ENCODE measurements at regions not wholly inside any gene's neighbourhood (a gene's known extent, or its start where the extent isn't known, plus 50 kb on each side); places are given as distances from the start of the nearest gene placed in this dataset.

DNA sequence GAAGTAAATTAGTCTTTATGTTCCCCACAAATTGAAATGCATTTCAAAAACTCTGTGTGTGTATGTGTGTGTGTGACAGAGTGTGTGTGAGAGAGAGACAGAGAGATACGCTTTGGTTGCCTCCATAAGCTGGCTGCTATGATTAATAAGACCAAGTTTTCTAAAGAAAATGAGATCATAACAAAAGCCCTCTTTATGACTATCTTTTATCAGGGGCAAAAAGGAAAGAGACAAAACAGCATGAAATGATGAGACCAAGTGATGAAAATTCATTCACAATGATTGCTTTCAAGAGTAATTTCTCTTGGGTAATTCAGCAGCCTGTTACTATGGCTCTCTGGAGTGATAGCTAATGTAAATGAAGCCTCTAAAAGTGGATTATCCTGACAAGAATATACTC, 277.6 kb upstream of the PLEKHG7 start:
- H3K4me2 ChIP-seq (ENCODE audit: insufficient read depth, low read length) = no peak overlapping the region
- no peaks in the 10 kb centered on the region for H4K20me1 ChIP-seq (ENCODE audit: insufficient read depth, low read length)
- H3K27me3 ChIP-seq (ENCODE audit: insufficient read depth, low read length) = no peaks in the 10 kb centered on the region
- no peak for TF ChIP-seq CTCF (IDR thresholded peaks at IDR 0.05; ENCODE audit: extremely low read depth, low read depth, low read length)
- no peak overlapping the region for H2AFZ ChIP-seq (ENCODE audit: low read length)
- no peak overlapping the region for H3K27ac ChIP-seq (ENCODE audit: low read depth, low read length)
- DNase-seq (ENCODE audit: insufficient read length, low spot score, missing footprints) = no peak
- H3K79me2 ChIP-seq (ENCODE audit: insufficient read depth, low read length) = no peaks in the 10 kb centered on the region
- H3K4me1 ChIP-seq (ENCODE audit: insufficient read depth, low read length) = peaks cover 5% of the 10 kb centered on the region
- no peak overlapping the region for H3K4me3 ChIP-seq (ENCODE audit: insufficient read depth, low read length)
- H3K36me3 ChIP-seq (ENCODE audit: insufficient read depth, low read length) = no peaks in the 10 kb centered on the region
- no peaks in the 10 kb centered on the region for H3K9me3 ChIP-seq (ENCODE audit: low read depth, low read length)

- Histone ChIP-seq H3K27me3 (ENCODE audit: insufficient read depth, low read length) (no peaks in the 10 kb centered on the region), H4K20me1 (ENCODE audit: insufficient read depth, low read length) (no peaks in the 10 kb centered on the region), H3K4me1 (ENCODE audit: insufficient read depth, low read length) (peaks cover 5% of the 10 kb centered on the region), H3K79me2 (ENCODE audit: insufficient read depth, low read length) (no peaks in the 10 kb centered on the region), H3K27ac (ENCODE audit: low read depth, low read length) (no peak overlapping the region), H3K36me3 (ENCODE audit: insufficient read depth, low read length) (no peaks in the 10 kb centered on the region), H3K9me3 (ENCODE audit: low read depth, low read length) (no peaks in the 10 kb centered on the region), H3K4me2 (ENCODE audit: insufficient read depth, low read length) (no peak overlapping the region), H2AFZ (ENCODE audit: low read length) (peak overlapping the region; percentile 39), H3K4me3 (ENCODE audit: insufficient read depth, low read length) (no peak overlapping the region)
- DNase-seq (ENCODE audit: insufficient read length, low spot score, missing footprints) = peak; percentile 80
- TF ChIP-seq CTCF (IDR thresholded peaks at IDR 0.05; ENCODE audit: extremely low read depth, low read depth, low read length) = no peak
These were observed 278.5 kb upstream of the PLEKHG7 start for GRCh38 chr12:92424338-92424737.

DNA sequence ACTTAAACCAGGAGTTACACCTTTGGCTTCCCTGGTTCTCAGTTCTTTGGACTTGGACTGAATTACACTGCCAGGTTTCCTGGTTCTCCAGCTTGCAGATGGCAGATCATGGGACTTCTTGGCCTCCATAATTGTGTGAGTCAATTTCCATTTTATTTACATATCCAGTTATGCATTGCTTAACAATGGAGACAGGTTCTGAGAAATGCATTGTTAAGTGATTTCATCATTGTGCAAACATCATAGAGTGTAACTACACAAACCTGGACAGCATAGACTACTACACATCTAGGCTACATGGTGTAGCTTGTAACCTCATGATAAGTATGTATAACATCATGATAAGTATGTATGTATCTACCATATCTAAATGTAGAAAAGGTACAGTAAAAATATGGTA, 276.1 kb upstream of the BTG1 start:
- Histone ChIP-seq H3K27ac (ENCODE audit: low read depth, low read length) (peak overlapping the region; percentile 31), H3K4me3 (ENCODE audit: insufficient read depth, low read length) (no peak overlapping the region), H3K79me2 (ENCODE audit: insufficient read depth, low read length) (no peaks in the 10 kb centered on the region), H3K4me1 (ENCODE audit: insufficient read depth, low read length) (peaks cover 5% of the 10 kb centered on the region), H3K36me3 (ENCODE audit: insufficient read depth, low read length) (no peaks in the 10 kb centered on the region), H3K9me3 (ENCODE audit: low read depth, low read length) (no peaks in the 10 kb centered on the region), H4K20me1 (ENCODE audit: insufficient read depth, low read length) (no peaks in the 10 kb centered on the region), H3K4me2 (ENCODE audit: insufficient read depth, low read length) (no peak overlapping the region), H3K27me3 (ENCODE audit: insufficient read depth, low read length) (no peaks in the 10 kb centered on the region), H2AFZ (ENCODE audit: low read length) (peak overlapping the region; percentile 25)
- no peak for TF ChIP-seq CTCF (IDR thresholded peaks at IDR 0.05; ENCODE audit: extremely low read depth, low read depth, low read length)
- DNase-seq (ENCODE audit: insufficient read length, low spot score, missing footprints) = no peak

- Histone ChIP-seq H3K9me3 (ENCODE audit: low read depth, low read length) (no peaks in the 10 kb centered on the region), H3K27ac (ENCODE audit: low read depth, low read length) (peak overlapping the region; percentile 31), H3K4me1 (ENCODE audit: insufficient read depth, low read length) (peaks cover 5% of the 10 kb centered on the region), H3K36me3 (ENCODE audit: insufficient read depth, low read length) (no peaks in the 10 kb centered on the region), H3K27me3 (ENCODE audit: insufficient read depth, low read length) (no peaks in the 10 kb centered on the region), H2AFZ (ENCODE audit: low read length) (no peak overlapping the region), H4K20me1 (ENCODE audit: insufficient read depth, low read length) (no peaks in the 10 kb centered on the region), H3K4me3 (ENCODE audit: insufficient read depth, low read length) (no peak overlapping the region), H3K79me2 (ENCODE audit: insufficient read depth, low read length) (no peaks in the 10 kb centered on the region), H3K4me2 (ENCODE audit: insufficient read depth, low read length) (no peak overlapping the region)
- TF ChIP-seq CTCF (IDR thresholded peaks at IDR 0.05; ENCODE audit: extremely low read depth, low read depth, low read length) = no peak
- no peak for DNase-seq (ENCODE audit: insufficient read length, low spot score, missing footprints)
These were observed 275.4 kb upstream of the BTG1 start for GRCh38 chr12:92421042-92421441.

Measured in osteoblast (primary cell).